Ascending aorta (tissue), 2 donors: ENCODE measurements at regions not wholly inside any gene's neighbourhood (a gene's known extent, or its start where the extent isn't known, plus 50 kb on each side); places are given as distances from the start of the nearest gene placed in this dataset.

Experiments
- DNase-seq, 2 donors: peaks; one replicate each; pipeline ENCODE4 v3.0.0-alpha.2; 2019; ENCODE audit warnings: low spot score in 2 of 2
- H3K27ac ChIP-seq, 2 donors: fragments of 200-600 bp; sonication (generic); one replicate each; pipeline ENCODE4 v1.5.1; 2016 to 2017; ENCODE audit warnings: mild to moderate bottlenecking in 1 of 2
- H3K27me3 ChIP-seq: fragments of 200-600 bp; sonication (generic); one replicate; pipeline ENCODE4 v1.5.1; 2017
- H3K36me3 ChIP-seq, 2 donors: fragments of 200-600 bp; sonication (generic); one replicate each; pipeline ENCODE4 v1.5.1; 2016
- H3K4me1 ChIP-seq, 2 donors: fragments of 200-600 bp; sonication (generic); one replicate each; pipeline ENCODE4 v1.5.1; 2016 to 2017; ENCODE audit warnings: mild to moderate bottlenecking in 1 of 2
- H3K4me3 ChIP-seq, 2 donors: fragments of 200-600 bp; sonication (generic); one replicate each; pipeline ENCODE4 v1.5.1; 2016 to 2017; ENCODE audit warnings: mild to moderate bottlenecking in 1 of 2
- H3K9me3 ChIP-seq, 2 donors: fragments of 200-600 bp; sonication (generic); one replicate each; pipeline ENCODE4 v1.5.1; 2016
- CTCF ChIP-seq, 3 experiments: fragments of 200-600 bp in 2 of 3; fragments of 450-650 bp in 1 of 3; sonication (generic) in 2 of 3; IDR thresholded peaks; one replicate each; pipeline ENCODE4 v1.5.1; 2016 to 2019; ENCODE audit warnings: antibody characterized with exemption in 3 of 3, mild to moderate bottlenecking in 1 of 3, moderate library complexity in 1 of 3
- intact Hi-C: fragments of 100-400 bp; cut with DNase I; formaldehyde crosslinking; loops from one replicate; pipeline ENCODE4 v1.15.1; 2023

- no peaks in the 10 kb centered on the region for H3K36me3 ChIP-seq
- H3K4me1 ChIP-seq = no peaks in the 10 kb centered on the region
- no peaks in the 10 kb centered on the region for H3K27me3 ChIP-seq
- H3K4me3 ChIP-seq = no peak overlapping the region
- no peak for DNase-seq
- intact Hi-C loops = no loop called here
- no peak overlapping the region for H3K27ac ChIP-seq
- H3K9me3 ChIP-seq = no peaks in the 10 kb centered on the region
- no peak for TF ChIP-seq CTCF (IDR thresholded peaks at IDR 0.05)
Observed at GRCh38 chr1:222987674-222988076, 155.4 kb downstream of the TLR5 start.

- intact Hi-C loops = no loop called here
- DNase-seq = no peak
- peaks cover 0 to 3% of the 10 kb centered on the region in 2 donors for H3K4me1 ChIP-seq
- no peaks in the 10 kb centered on the region for H3K9me3 ChIP-seq
- H3K27ac ChIP-seq = no peak overlapping the region
- H3K4me3 ChIP-seq = no peak overlapping the region
- TF ChIP-seq CTCF (IDR thresholded peaks at IDR 0.05) = no peak
- no peaks in the 10 kb centered on the region for H3K36me3 ChIP-seq
- H3K27me3 ChIP-seq = no peaks in the 10 kb centered on the region
Observed at GRCh38 chr1:222989443-222989842, 153.6 kb downstream of the TLR5 start.

GRCh38 chr1:222991177-222991576 lies 151.9 kb downstream of the TLR5 start:
- peaks cover 0 to 5% of the 10 kb centered on the region in 2 donors for H3K36me3 ChIP-seq
- H3K9me3 ChIP-seq = no peaks in the 10 kb centered on the region
- no peak for TF ChIP-seq CTCF (IDR thresholded peaks at IDR 0.05)
- no peaks in the 10 kb centered on the region for H3K27me3 ChIP-seq
- no peak overlapping the region for H3K27ac ChIP-seq
- no peak overlapping the region for H3K4me3 ChIP-seq
- DNase-seq = no peak
- H3K4me1 ChIP-seq = peaks cover 0 to 4% of the 10 kb centered on the region in 2 donors
- intact Hi-C loops = no loop called here

GRCh38 chr1:222991908-222992307 lies 151.1 kb downstream of the TLR5 start:
- H3K27me3 ChIP-seq = no peaks in the 10 kb centered on the region
- peaks cover 0 to 4% of the 10 kb centered on the region in 2 donors for H3K4me1 ChIP-seq
- H3K27ac ChIP-seq = no peak overlapping the region
- intact Hi-C loops = no loop called here
- no peak overlapping the region for H3K4me3 ChIP-seq
- DNase-seq = no peak
- no peaks in the 10 kb centered on the region for H3K9me3 ChIP-seq
- TF ChIP-seq CTCF (IDR thresholded peaks at IDR 0.05) = no peak
- H3K36me3 ChIP-seq = peaks cover 0 to 5% of the 10 kb centered on the region in 2 donors

GRCh38 chr1:222994511-222995235 lies 148.4 kb downstream of the TLR5 start:
- Histone ChIP-seq H3K9me3 (no peaks in the 10 kb centered on the region), H3K4me3 (no peak overlapping the region), H3K4me1 (peaks cover 0 to 4% of the 10 kb centered on the region in 2 donors), H3K27me3 (no peaks in the 10 kb centered on the region), H3K27ac (no peak overlapping the region), H3K36me3 (peaks cover 0 to 5% of the 10 kb centered on the region in 2 donors)
- intact Hi-C loops = no loop called here
- DNase-seq = no peak
- no peak for TF ChIP-seq CTCF (IDR thresholded peaks at IDR 0.05)

GRCh38 chr1:222995236-222995580 lies 147.8 kb downstream of the TLR5 start:
- Histone ChIP-seq H3K36me3 (peaks cover 0 to 5% of the 10 kb centered on the region in 2 donors), H3K27ac (no peak overlapping the region), H3K27me3 (no peaks in the 10 kb centered on the region), H3K4me3 (no peak overlapping the region), H3K4me1 (peaks cover 0 to 7% of the 10 kb centered on the region in 2 donors), H3K9me3 (no peaks in the 10 kb centered on the region)
- intact Hi-C loops = no loop called here
- TF ChIP-seq CTCF (IDR thresholded peaks at IDR 0.05) = no peak
- DNase-seq = no peak
